ENCODE measurements at regions not wholly inside any gene's neighbourhood (a gene's known extent, or its start where the extent isn't known, plus 50 kb on each side); places are given as distances from the start of the nearest gene placed in this dataset.

DNA sequence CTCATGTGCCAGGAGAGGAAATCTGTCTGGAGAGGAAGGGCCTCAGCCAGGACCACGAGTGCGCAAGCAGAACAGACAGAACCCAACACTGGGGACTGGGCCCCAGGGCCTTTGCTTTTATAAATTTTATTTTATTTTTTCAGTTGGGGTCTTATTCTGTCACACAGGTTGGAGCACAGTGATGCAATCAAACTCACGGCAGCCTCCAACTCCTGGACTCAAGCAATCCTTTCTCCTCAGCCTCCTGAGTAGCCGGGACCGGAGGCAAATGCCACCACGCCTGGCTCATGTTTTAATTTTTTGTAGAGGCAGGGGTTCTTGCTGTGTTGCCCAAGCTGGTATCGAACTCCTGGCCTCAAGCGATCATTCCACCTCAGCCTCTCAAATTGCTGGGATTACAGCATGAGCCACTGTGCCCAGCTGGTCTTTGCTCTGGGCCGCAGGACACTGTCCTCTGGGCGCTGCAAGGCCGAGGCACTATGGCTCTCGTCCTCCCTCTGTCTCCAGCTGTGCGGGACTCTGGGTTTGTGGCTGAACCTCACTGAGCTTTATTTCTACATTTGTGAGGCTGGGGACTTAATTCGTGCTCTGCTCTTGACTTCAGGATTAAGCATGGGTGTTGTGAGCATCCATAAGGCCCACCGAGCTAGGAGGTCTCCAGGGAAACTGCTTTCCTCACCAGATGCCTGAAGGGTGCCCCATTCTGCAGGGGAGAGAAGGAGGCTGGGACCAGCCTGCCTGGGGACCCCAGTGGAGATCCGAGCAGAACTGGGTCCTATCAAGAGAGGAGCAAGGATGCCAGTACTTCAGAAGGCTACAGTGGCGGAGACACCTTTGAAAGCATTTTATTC lies 144.2 kb upstream of the VSTM2B start:
- Histone ChIP-seq H3K27me3 (ENCODE audit: insufficient read depth) (peaks cover 8% of the 10 kb centered on the region; the same call in 1 of the 2 replicates), H3K4me1 (ENCODE audit: control insufficient read depth in 1 of 2, insufficient read depth in 2 of 2, low read depth in 1 of 2, low read length in 1 of 2) (no peaks in the 10 kb centered on the region), H3K4me2 (no peak overlapping the region), H3F3A (replicated peaks; ENCODE audit: insufficient read depth) (no peaks in the 10 kb centered on the region), H3K9me3 (no peaks in the 10 kb centered on the region), H3K4me3 (ENCODE audit: low read depth in 2 of 2, low read length in 1 of 2) (no peak overlapping the region), H2AFZ (ENCODE audit: low read depth) (no peak overlapping the region), H3K27ac (ENCODE audit: low read depth in 2 of 2, low read length in 1 of 2) (no peak overlapping the region), H3K79me2 (ENCODE audit: insufficient read depth) (no peaks in the 10 kb centered on the region), H3K9me2 (no peaks in the 10 kb centered on the region), H4K20me1 (ENCODE audit: insufficient read depth) (no peaks in the 10 kb centered on the region), H3K9ac (no peak overlapping the region), H3K36me3 (replicated peaks in 1 of 2; ENCODE audit: control insufficient read depth in 1 of 2, insufficient read depth in 2 of 2, low read length in 1 of 2) (no peaks in the 10 kb centered on the region)
- ChIA-PET CTCF (no interaction called here), POLR2A (no interaction called here)
- DNase-seq: no peak
- TF ChIP-seq YY1 (IDR thresholded peaks at IDR 0.05; ENCODE audit: low read depth) (no peak), RFX5 (IDR thresholded peaks at IDR 0.05; ENCODE audit: low read length) (no peak), POLR2AphosphoS5 (IDR thresholded peaks at IDR 0.05; ENCODE audit: low read depth, low read length) (no peak), RXRA (IDR thresholded peaks at IDR 0.05; ENCODE audit: borderline replicate concordance, low read depth) (no peak), EZH2phosphoT487 (IDR thresholded peaks at IDR 0.05; ENCODE audit: borderline replicate concordance, low read depth) (no peak), FOXJ3 (CRISPR knock-in tag; IDR thresholded peaks at IDR 0.05) (no peak), ELF1 (IDR thresholded peaks at IDR 0.05) (no peak), NFIC (IDR thresholded peaks at IDR 0.05; ENCODE audit: borderline replicate concordance) (no peak), FOXM1 (IDR thresholded peaks at IDR 0.05; ENCODE audit: low read depth) (no peak), TEAD4 (IDR thresholded peaks at IDR 0.05; ENCODE audit: borderline replicate concordance, insufficient read depth) (no peak)
- TF ChIP-seq, protein P1, sequence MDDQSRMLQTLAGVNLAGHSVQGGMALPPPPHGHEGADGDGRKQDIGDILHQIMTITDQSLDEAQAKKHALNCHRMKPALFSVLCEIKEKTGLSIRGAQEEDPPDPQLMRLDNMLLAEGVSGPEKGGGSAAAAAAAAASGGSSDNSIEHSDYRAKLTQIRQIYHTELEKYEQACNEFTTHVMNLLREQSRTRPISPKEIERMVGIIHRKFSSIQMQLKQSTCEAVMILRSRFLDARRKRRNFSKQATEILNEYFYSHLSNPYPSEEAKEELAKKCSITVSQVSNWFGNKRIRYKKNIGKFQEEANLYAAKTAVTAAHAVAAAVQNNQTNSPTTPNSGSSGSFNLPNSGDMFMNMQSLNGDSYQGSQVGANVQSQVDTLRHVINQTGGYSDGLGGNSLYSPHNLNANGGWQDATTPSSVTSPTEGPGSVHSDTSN (IDR thresholded peaks at IDR 0.05): no peak
- TF ChIP-seq, protein P2, sequence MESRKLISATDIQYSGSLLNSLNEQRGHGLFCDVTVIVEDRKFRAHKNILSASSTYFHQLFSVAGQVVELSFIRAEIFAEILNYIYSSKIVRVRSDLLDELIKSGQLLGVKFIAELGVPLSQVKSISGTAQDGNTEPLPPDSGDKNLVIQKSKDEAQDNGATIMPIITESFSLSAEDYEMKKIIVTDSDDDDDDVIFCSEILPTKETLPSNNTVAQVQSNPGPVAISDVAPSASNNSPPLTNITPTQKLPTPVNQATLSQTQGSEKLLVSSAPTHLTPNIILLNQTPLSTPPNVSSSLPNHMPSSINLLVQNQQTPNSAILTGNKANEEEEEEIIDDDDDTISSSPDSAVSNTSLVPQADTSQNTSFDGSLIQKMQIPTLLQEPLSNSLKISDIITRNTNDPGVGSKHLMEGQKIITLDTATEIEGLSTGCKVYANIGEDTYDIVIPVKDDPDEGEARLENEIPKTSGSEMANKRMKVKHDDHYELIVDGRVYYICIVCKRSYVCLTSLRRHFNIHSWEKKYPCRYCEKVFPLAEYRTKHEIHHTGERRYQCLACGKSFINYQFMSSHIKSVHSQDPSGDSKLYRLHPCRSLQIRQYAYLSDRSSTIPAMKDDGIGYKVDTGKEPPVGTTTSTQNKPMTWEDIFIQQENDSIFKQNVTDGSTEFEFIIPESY (IDR thresholded peaks at IDR 0.05; ENCODE audit: borderline replicate concordance, low read depth): no peak
- TF ChIP-seq, protein P3, sequence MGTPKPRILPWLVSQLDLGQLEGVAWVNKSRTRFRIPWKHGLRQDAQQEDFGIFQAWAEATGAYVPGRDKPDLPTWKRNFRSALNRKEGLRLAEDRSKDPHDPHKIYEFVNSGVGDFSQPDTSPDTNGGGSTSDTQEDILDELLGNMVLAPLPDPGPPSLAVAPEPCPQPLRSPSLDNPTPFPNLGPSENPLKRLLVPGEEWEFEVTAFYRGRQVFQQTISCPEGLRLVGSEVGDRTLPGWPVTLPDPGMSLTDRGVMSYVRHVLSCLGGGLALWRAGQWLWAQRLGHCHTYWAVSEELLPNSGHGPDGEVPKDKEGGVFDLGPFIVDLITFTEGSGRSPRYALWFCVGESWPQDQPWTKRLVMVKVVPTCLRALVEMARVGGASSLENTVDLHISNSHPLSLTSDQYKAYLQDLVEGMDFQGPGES (IDR thresholded peaks at IDR 0.05; ENCODE audit: low read depth, low read length): no peak
- TF ChIP-seq, protein P4, sequence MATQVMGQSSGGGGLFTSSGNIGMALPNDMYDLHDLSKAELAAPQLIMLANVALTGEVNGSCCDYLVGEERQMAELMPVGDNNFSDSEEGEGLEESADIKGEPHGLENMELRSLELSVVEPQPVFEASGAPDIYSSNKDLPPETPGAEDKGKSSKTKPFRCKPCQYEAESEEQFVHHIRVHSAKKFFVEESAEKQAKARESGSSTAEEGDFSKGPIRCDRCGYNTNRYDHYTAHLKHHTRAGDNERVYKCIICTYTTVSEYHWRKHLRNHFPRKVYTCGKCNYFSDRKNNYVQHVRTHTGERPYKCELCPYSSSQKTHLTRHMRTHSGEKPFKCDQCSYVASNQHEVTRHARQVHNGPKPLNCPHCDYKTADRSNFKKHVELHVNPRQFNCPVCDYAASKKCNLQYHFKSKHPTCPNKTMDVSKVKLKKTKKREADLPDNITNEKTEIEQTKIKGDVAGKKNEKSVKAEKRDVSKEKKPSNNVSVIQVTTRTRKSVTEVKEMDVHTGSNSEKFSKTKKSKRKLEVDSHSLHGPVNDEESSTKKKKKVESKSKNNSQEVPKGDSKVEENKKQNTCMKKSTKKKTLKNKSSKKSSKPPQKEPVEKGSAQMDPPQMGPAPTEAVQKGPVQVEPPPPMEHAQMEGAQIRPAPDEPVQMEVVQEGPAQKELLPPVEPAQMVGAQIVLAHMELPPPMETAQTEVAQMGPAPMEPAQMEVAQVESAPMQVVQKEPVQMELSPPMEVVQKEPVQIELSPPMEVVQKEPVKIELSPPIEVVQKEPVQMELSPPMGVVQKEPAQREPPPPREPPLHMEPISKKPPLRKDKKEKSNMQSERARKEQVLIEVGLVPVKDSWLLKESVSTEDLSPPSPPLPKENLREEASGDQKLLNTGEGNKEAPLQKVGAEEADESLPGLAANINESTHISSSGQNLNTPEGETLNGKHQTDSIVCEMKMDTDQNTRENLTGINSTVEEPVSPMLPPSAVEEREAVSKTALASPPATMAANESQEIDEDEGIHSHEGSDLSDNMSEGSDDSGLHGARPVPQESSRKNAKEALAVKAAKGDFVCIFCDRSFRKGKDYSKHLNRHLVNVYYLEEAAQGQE (IDR thresholded peaks at IDR 0.05; ENCODE audit: low read depth, low read length): no peak
- WGBS (ENCODE audit: low lambda C conversion rate): 9% methylated on average over 11 of the region's 17 CpGs

Data from SK-N-SH (cell line).